ENCODE measurements at regions not wholly inside any gene's neighbourhood (a gene's known extent, or its start where the extent isn't known, plus 50 kb on each side); places are given as distances from the start of the nearest gene placed in this dataset.

DNA sequence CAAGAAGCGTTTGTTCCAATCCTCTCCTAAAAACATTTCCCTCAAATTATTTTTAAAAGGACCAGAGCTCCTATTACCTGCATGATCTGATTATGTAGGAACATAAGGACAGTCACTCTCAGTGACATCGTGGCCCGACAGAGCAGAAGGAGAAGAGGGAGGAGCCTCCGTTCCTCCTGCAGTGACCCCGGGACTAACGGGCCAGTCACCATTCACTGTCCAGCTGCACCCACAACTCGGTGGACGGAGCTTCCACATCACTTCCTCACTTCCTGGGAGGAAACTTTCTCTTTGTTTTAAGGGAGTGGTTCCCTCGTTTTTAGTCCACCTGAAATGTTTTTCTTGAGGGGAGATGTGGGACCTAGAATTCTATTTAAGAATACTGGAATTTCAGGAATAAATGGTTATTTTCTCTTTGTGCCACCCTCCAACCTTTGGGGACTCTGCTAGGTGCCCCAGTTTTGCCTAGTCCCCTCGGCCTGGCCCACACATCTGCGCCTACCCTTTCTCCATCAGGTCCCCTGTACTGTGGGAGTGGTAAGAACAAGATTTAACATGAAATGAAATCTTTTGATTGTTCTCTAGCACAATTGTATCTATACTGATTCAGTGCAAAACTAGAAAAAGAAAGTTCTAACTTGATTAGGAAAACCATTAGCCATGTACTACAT lies 173.5 kb upstream of the RNF32 start:
- DNase-seq = no peak
- POLR2A ChIA-PET = no interaction called here

DNA sequence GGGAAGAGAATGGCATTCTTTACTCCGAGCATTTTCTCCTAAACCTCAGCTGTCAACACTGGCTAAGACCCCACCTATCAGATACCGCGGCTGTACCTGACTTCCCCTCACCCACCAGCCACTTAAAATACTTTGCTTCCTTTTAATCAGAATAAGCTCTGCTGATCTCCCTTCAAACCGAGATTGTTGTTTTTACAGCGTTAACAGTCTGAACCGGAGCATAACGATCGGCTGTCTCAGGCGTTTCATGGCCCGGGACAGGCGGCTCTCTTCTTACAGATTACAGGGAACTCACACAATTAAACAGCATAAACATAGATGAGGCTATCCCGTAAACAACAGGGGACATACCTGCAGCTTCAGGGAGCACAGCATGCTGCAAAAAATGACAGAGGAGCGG lies 174.3 kb upstream of the RNF32 start:
- Mint-ChIP-seq H3K27ac (no peak overlapping the region), H3K4me3 (no peak overlapping the region), H3K4me1 (no peaks in the 10 kb centered on the region), H3K36me3 (ENCODE audit: low read depth) (no peaks in the 10 kb centered on the region), H3K27me3 (no peaks in the 10 kb centered on the region), H3K9me3 (peaks cover 3% of the 10 kb centered on the region)
- DNase-seq = no peak
- intact Hi-C loops (cut with micrococcal nuclease) = no loop called here
- ChIA-PET POLR2A (no interaction called here), CTCF (no interaction called here)
- TF ChIP-seq, protein P1, sequence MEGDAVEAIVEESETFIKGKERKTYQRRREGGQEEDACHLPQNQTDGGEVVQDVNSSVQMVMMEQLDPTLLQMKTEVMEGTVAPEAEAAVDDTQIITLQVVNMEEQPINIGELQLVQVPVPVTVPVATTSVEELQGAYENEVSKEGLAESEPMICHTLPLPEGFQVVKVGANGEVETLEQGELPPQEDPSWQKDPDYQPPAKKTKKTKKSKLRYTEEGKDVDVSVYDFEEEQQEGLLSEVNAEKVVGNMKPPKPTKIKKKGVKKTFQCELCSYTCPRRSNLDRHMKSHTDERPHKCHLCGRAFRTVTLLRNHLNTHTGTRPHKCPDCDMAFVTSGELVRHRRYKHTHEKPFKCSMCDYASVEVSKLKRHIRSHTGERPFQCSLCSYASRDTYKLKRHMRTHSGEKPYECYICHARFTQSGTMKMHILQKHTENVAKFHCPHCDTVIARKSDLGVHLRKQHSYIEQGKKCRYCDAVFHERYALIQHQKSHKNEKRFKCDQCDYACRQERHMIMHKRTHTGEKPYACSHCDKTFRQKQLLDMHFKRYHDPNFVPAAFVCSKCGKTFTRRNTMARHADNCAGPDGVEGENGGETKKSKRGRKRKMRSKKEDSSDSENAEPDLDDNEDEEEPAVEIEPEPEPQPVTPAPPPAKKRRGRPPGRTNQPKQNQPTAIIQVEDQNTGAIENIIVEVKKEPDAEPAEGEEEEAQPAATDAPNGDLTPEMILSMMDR (IDR thresholded peaks at IDR 0.05) = no peak
- no peak for ATAC-seq (ENCODE audit: low read depth)

More for the DNA sequence above, 173.5 kb upstream of the RNF32 start:
- ATAC-seq (ENCODE audit: low read depth) = no peak
- Mint-ChIP-seq H3K4me1 (no peaks in the 10 kb centered on the region), H3K27me3 (no peaks in the 10 kb centered on the region), H3K27ac (no peak overlapping the region), H3K9me3 (peaks cover 3% of the 10 kb centered on the region), H3K4me3 (no peak overlapping the region), H3K36me3 (ENCODE audit: low read depth) (no peaks in the 10 kb centered on the region)
- TF ChIP-seq, protein P1 (IDR thresholded peaks at IDR 0.05) = no peak
- CTCF ChIA-PET = no interaction called here
- intact Hi-C loops (cut with micrococcal nuclease) = no loop called here

DNA sequence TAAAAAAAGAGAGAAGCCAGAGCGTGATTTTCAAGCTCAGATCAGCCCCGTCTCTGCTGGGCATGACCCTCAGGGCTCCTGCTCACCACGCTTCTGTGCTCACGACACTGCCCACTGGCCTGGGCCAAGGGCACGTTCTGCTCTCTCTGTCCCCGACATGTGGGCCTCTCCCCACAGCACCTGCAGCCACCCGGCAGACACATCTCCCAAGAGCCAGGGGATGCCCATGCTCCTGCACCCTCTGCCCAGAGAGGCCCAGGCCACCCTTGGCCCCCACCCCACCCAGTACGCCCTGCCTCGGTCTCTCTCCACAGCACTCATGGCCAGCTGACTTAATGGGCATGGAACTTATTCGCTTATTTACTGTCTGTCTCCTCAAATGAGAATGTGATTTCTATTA lies 175.4 kb upstream of the RNF32 start:
- no peak overlapping the region for H3K27ac Mint-ChIP-seq
- no peaks in the 10 kb centered on the region for H3K36me3 Mint-ChIP-seq (ENCODE audit: low read depth)
- CTCF ChIA-PET = no interaction called here
- H3K4me3 Mint-ChIP-seq = no peak overlapping the region
- TF ChIP-seq, protein P1 (IDR thresholded peaks at IDR 0.05) = no peak
- H3K9me3 Mint-ChIP-seq = peaks cover 3% of the 10 kb centered on the region
- intact Hi-C loops (cut with micrococcal nuclease) = no loop called here
- POLR2A ChIA-PET = no interaction called here
- DNase-seq = no peak
- no peak for ATAC-seq (ENCODE audit: low read depth)
- H3K4me1 Mint-ChIP-seq = no peaks in the 10 kb centered on the region
- H3K27me3 Mint-ChIP-seq = no peaks in the 10 kb centered on the region

DNA sequence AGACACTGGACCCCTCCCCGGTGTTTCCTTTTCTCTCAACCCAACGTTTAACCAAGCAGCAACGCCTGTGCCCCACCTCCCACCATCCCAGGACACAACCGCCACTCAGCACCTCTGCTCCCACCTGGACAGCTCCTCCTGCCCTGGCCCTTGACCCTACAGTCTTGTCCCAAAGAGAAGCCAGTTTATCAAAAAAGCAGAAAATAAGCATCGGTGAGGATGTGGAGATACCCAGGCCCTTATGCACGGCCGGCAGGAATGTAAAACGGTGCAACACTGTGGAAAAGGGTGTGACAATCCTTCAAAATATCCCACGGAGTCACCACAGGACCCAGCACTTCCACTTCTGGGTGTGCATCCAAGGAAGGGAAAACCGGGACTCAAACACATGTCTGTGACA lies 176.2 kb upstream of the RNF32 start:
- DNase-seq = no peak

DNA sequence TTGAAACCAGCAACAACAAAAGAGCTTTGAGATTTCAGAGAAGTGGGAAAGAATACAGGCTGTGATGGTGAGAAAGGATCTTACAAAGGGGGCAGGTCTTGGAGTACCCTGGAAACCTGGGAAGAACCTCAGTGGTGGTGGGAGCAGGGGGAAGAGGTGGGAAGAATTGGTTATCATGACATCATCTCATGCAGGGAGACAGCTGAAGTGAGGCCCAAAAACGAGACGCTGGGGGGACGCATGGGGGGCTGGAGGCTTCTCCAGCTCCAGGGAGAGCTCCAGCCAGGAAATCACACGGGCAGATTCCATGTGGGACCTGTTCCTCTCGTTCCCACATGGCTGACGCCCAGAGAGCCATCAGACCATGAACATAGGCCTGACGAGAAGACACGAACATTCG lies 177.3 kb upstream of the RNF32 start:
- Mint-ChIP-seq H3K27ac (no peak overlapping the region), H3K9me3 (peaks cover 3% of the 10 kb centered on the region), H3K36me3 (ENCODE audit: low read depth) (no peaks in the 10 kb centered on the region), H3K27me3 (no peaks in the 10 kb centered on the region), H3K4me3 (no peak overlapping the region), H3K4me1 (no peaks in the 10 kb centered on the region)
- CTCF ChIA-PET = interaction anchor here (1.4 kb wide), 1 partner anchor 10 kb away, joined by 4 read pairs; no protein-coding TSS in a partner anchor
- intact Hi-C loops (cut with micrococcal nuclease) = no loop called here
- POLR2A ChIA-PET = no interaction called here
- TF ChIP-seq, protein P1 (IDR thresholded peaks at IDR 0.05) = no peak
- no peak for DNase-seq
- no peak for ATAC-seq (ENCODE audit: low read depth)

More for the DNA sequence above, 176.2 kb upstream of the RNF32 start:
- CTCF ChIA-PET = no interaction called here
- Mint-ChIP-seq H3K4me3 (no peak overlapping the region), H3K9me3 (peaks cover 3% of the 10 kb centered on the region), H3K36me3 (ENCODE audit: low read depth) (no peaks in the 10 kb centered on the region), H3K27ac (no peak overlapping the region), H3K27me3 (no peaks in the 10 kb centered on the region), H3K4me1 (no peaks in the 10 kb centered on the region)
- no peak for ATAC-seq (ENCODE audit: low read depth)
- TF ChIP-seq, protein P1 (IDR thresholded peaks at IDR 0.05) = no peak
- intact Hi-C loops (cut with micrococcal nuclease) = no loop called here
- POLR2A ChIA-PET = no interaction called here

All from activated B cell treated with CpG ODN at 0.5 μM for 24 hours (primary cell).